H1 (cell line): ENCODE measurements at regions not wholly inside any gene's neighbourhood (a gene's known extent, or its start where the extent isn't known, plus 50 kb on each side); places are given as distances from the start of the nearest gene placed in this dataset.

ENCODE experiments used
- CTCF ChIA-PET: fragments of 300-600 bp; sonication (Branson Sonifier 250); formaldehyde crosslinking; loops from one replicate; lab custom pipeline; 2021; ENCODE audit not compliant: partially characterized antibody; lab: Charles Lee
- POLR2A ChIA-PET: fragments of 300-600 bp; sonication (Branson Sonifier 250); formaldehyde crosslinking; loops from one replicate; lab custom pipeline; 2021; ENCODE audit warnings: inconsistent platforms; ENCODE audit not compliant: partially characterized antibody; lab: Charles Lee
- DNase-seq, 2 experiments: peaks; one replicate each; pipeline versions ENCODE4 v3.0.0 to v3.0.0-alpha.2; 2010 to 2022; ENCODE audit warnings: low spot score in 2 of 2, low read depth in 1 of 2, mixed read lengths in 1 of 2
- FAIRE-seq: peaks from 2 replicates; lab custom pipeline; 2011; peaks lifted over from hg19 to GRCh38; lab: Jason Lieb, UNC
- H2AFZ ChIP-seq: 2 replicates; pipeline ENCODE4 v1.8.1; 2012; ENCODE audit warnings: low read length, inconsistent platforms
- H2AK5ac ChIP-seq: 2 replicates; pipeline ENCODE4 v1.6.1; 2013; ENCODE audit warnings: low read depth, low read length
- H2BK120ac ChIP-seq: replicated peaks from 2 replicates; pipeline ENCODE3; 2013; ENCODE audit warnings: low read depth, low read length, inconsistent platforms
- H2BK12ac ChIP-seq: 2 replicates; pipeline ENCODE4 v1.6.1; 2013; ENCODE audit warnings: low read depth, low read length
- H2BK15ac ChIP-seq: 2 replicates; pipeline ENCODE4 v1.6.1; 2013; ENCODE audit warnings: low read length
- H2BK20ac ChIP-seq: 2 replicates; pipeline ENCODE4 v1.6.1; 2013; ENCODE audit warnings: low read length
- H2BK5ac ChIP-seq: 2 replicates; pipeline ENCODE4 v1.6.1; 2013; ENCODE audit warnings: low read depth, low read length
- H3K14ac ChIP-seq: 2 replicates; pipeline ENCODE4 v1.6.1; 2013; ENCODE audit warnings: inconsistent platforms; ENCODE audit not compliant: insufficient read length
- H3K18ac ChIP-seq: 2 replicates; pipeline ENCODE4 v1.6.1; 2013; ENCODE audit warnings: low read length; ENCODE audit errors: extremely low read depth
- H3K23ac ChIP-seq: 2 replicates; pipeline ENCODE4 v1.6.1; 2013; ENCODE audit warnings: inconsistent platforms; ENCODE audit not compliant: insufficient read length
- H3K23me2 ChIP-seq: 2 replicates; pipeline ENCODE4 v1.6.1; 2013; ENCODE audit warnings: low read depth, low read length
- H3K27ac ChIP-seq: 2 replicates; pipeline ENCODE4 v1.6.1; 2011; ENCODE audit warnings: low read depth, low read length, inconsistent platforms
- H3K27me3 ChIP-seq, 4 experiments: replicated peaks in 1 of 4; 1 replicate in 1 of 4; 2 replicates in 3 of 4; pipeline versions ENCODE4 v1.6.1 to v1.8.1; 2011 to 2013; ENCODE audit warnings: low read length in 3 of 4, mild to moderate bottlenecking in 3 of 4, inconsistent platforms in 2 of 4, mixed read lengths in 2 of 4, moderate library complexity in 1 of 4; ENCODE audit not compliant: control insufficient read depth in 3 of 4, insufficient read depth in 3 of 4; ENCODE audit errors: extremely low read depth in 1 of 4
- H3K36me3 ChIP-seq, 4 experiments: 2 replicates each; pipeline versions ENCODE4 v1.6.1 to v1.8.1; 2011 to 2013; ENCODE audit warnings: mild to moderate bottlenecking in 4 of 4, low read length in 3 of 4, moderate library complexity in 2 of 4, control low read depth in 1 of 4, inconsistent platforms in 1 of 4; ENCODE audit not compliant: insufficient read depth in 4 of 4, control insufficient read depth in 2 of 4
- H3K4ac ChIP-seq: replicated peaks from 2 replicates; pipeline ENCODE3; 2013; ENCODE audit warnings: low read length, low read depth, mixed read lengths, inconsistent platforms; ENCODE audit not compliant: insufficient read length
- H3K4me1 ChIP-seq, 4 experiments: replicated peaks in 1 of 4; 1 replicate in 1 of 4; 2 replicates in 3 of 4; pipeline versions ENCODE4 v1.6.1 to v1.8.1; 2011 to 2013; ENCODE audit warnings: low read length in 3 of 4, inconsistent platforms in 2 of 4, mixed read lengths in 1 of 4; ENCODE audit not compliant: insufficient read depth in 4 of 4, control insufficient read depth in 3 of 4
- H3K4me2 ChIP-seq, 2 experiments: 2 replicates each; pipeline versions ENCODE4 v1.6.1 to v1.8.1; 2011 to 2013; ENCODE audit warnings: low read depth in 2 of 2, low read length in 2 of 2, control low read depth in 1 of 2, inconsistent platforms in 1 of 2, mild to moderate bottlenecking in 1 of 2; ENCODE audit not compliant: insufficient read depth in 1 of 2
- H3K4me3 ChIP-seq, 4 experiments: fragments of 200-600, 300-600 bp in 1 of 4; sonication (generic), shearing (Covaris generic), sonication (Bioruptor Twin) in 1 of 4; 2 replicates each; pipeline versions ENCODE4 v1.5.1 to v1.8.1; 2011 to 2016; ENCODE audit warnings: low read length in 4 of 4, low read depth in 3 of 4, control low read depth in 2 of 4, inconsistent platforms in 2 of 4, mild to moderate bottlenecking in 2 of 4, mixed read lengths in 1 of 4, moderate library complexity in 1 of 4; ENCODE audit not compliant: insufficient read depth in 2 of 4; ENCODE audit errors: extremely low read depth in 1 of 4
- H3K56ac ChIP-seq: replicated peaks from 2 replicates; pipeline ENCODE3; 2013; ENCODE audit warnings: low read depth, mild to moderate bottlenecking, mixed read lengths, low read length, inconsistent platforms; ENCODE audit not compliant: insufficient read length
- H3K79me1 ChIP-seq: 2 replicates; pipeline ENCODE4 v1.6.1; 2013; ENCODE audit warnings: low read depth, low read length, control low read depth
- H3K79me2 ChIP-seq, 2 experiments: 2 replicates each; pipeline versions ENCODE4 v1.6.1 to v1.8.1; 2012 to 2013; ENCODE audit warnings: low read length in 2 of 2, mild to moderate bottlenecking in 2 of 2, inconsistent platforms in 1 of 2; ENCODE audit not compliant: insufficient read depth in 2 of 2, control insufficient read depth in 1 of 2
- H3K9ac ChIP-seq, 4 experiments: replicated peaks in 1 of 4; 1 replicate in 1 of 4; 2 replicates in 3 of 4; pipeline versions ENCODE4 v1.6.1 to v1.8.1; 2011 to 2013; ENCODE audit warnings: low read depth in 3 of 4, low read length in 3 of 4, control low read depth in 2 of 4, mild to moderate bottlenecking in 2 of 4, moderate library complexity in 2 of 4, inconsistent platforms in 1 of 4; ENCODE audit errors: extremely low read depth in 1 of 4
- H3K9me3 ChIP-seq, 2 experiments: 2 replicates each; pipeline versions ENCODE4 v1.6.1 to v1.8.1; 2012 to 2013; ENCODE audit warnings: mild to moderate bottlenecking in 2 of 2, moderate library complexity in 2 of 2, control low read depth in 1 of 2, inconsistent platforms in 1 of 2, low read depth in 1 of 2, low read length in 1 of 2, mixed read lengths in 1 of 2; ENCODE audit not compliant: insufficient read depth in 2 of 2
- H4K20me1 ChIP-seq, 2 experiments: replicated peaks in 1 of 2; 2 replicates each; pipeline versions ENCODE3 to v1.8.1; 2011 to 2013; ENCODE audit warnings: inconsistent platforms in 2 of 2, low read length in 2 of 2, mild to moderate bottlenecking in 1 of 2; ENCODE audit not compliant: insufficient read depth in 2 of 2, control insufficient read depth in 1 of 2
- H4K5ac ChIP-seq: 2 replicates; pipeline ENCODE4 v1.6.1; 2013; ENCODE audit warnings: low read length, low read depth, mixed read lengths, inconsistent platforms; ENCODE audit not compliant: insufficient read length
- H4K8ac ChIP-seq: 2 replicates; pipeline ENCODE4 v1.8.0; 2013; ENCODE audit warnings: mild to moderate bottlenecking, moderate library complexity, low read length, inconsistent platforms; ENCODE audit not compliant: insufficient read depth; ENCODE audit errors: extremely low read depth
- H4K91ac ChIP-seq: replicated peaks from 2 replicates; pipeline ENCODE3; 2013; ENCODE audit warnings: low read length, mixed read lengths, inconsistent platforms; ENCODE audit not compliant: insufficient read length
- GABPA ChIP-seq: IDR thresholded peaks from 2 replicates; pipeline ENCODE4 v1.6.1; 2011; ENCODE audit warnings: mild to moderate bottlenecking, low read length, moderate library complexity, borderline replicate concordance; ENCODE audit not compliant: insufficient read depth
- KDM5A ChIP-seq: fragments of 200-600 bp; IDR thresholded peaks from 2 replicates; pipeline ENCODE4 v1.7.1; 2012; ENCODE audit warnings: mild to moderate bottlenecking, low read length, inconsistent platforms, mixed read lengths
- MAFK ChIP-seq: IDR thresholded peaks from 2 replicates; pipeline ENCODE4 v1.6.1; 2012; ENCODE audit warnings: low read depth, mild to moderate bottlenecking, improper control_type of control experiment, low read length
- SP1 ChIP-seq: IDR thresholded peaks from 2 replicates; pipeline ENCODE4 v1.6.1; 2011; ENCODE audit warnings: low read depth, low read length
- TAF1 ChIP-seq: IDR thresholded peaks from 2 replicates; pipeline ENCODE4 v1.6.1; 2011; ENCODE audit warnings: mild to moderate bottlenecking, low read depth, low read length
- YY1 ChIP-seq: IDR thresholded peaks from 2 replicates; pipeline ENCODE4 v1.6.1; 2011; ENCODE audit warnings: low read depth, mild to moderate bottlenecking, low read length
- WGBS, 2 experiments: shearing (Covaris generic) in 1 of 2; methylation state at CpG; one replicate each; pipeline versions ENCODE4 v1.1.6 to v1.1.7; 2013 to 2015; ENCODE audit warnings: low lambda C conversion rate in 2 of 2, mixed read lengths in 2 of 2, inconsistent platforms in 1 of 2, low coverage in 1 of 2, missing lambda C conversion rate in 1 of 2; ENCODE audit not compliant: insufficient replicate concordance in 2 of 2, insufficient coverage in 1 of 2, insufficient read length in 1 of 2; ENCODE audit errors: extremely low coverage in 1 of 2, missing lambda C conversion rate in 1 of 2; 5-methylcytosine and 5-hydroxymethylcytosine counted together

DNA sequence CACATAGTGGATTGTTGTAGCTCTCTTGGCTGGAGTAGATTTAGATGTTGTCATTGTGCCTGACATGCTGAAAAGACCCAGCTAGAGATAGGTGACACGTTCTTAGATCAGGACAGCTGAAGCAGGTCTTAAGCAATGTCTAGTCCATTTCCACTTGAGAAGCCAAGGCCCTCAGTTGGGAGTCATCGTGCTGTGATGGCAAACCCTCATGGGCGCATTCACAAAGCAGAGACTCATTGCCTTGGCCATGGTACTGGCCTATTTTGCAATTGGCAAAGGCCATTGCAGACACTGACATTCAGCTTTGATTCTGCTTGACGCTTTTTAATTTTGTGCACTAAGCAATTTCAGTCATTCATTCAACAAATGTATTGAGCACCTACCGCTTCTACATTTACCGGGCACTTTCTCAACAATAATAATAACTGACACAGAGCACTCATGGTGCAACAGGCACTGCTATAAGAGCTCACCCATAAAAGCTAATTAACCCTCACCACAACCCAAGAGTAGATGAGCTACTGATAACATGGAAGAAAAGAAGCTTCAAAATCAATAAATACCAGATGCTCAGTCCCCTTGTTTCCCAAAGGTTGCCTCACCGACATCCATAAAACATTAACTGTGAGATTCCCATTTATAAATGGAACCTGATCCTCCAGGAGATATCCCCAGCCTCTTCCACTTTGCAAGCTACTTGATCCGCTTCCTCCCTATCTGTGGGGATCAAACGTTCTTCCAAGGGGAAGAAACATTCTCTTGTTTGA, 200.1 kb downstream of the TLE3 start:
- H4K91ac ChIP-seq: no peak overlapping the region
- H2BK20ac ChIP-seq: no peak overlapping the region
- no peak overlapping the region for H2BK12ac ChIP-seq
- H3K4me3 ChIP-seq: no peak overlapping the region
- POLR2A ChIA-PET: no interaction called here
- no peak overlapping the region for H2AFZ ChIP-seq
- 92% methylated on average over 9 of the region's 9 CpGs; no CpG with 5 or more reads in 1 of the 2 experiments for WGBS, 2 experiments
- no peaks in the 10 kb centered on the region for H3K79me1 ChIP-seq
- H3K9me3 ChIP-seq: no peaks in the 10 kb centered on the region
- H2BK120ac ChIP-seq: no peak overlapping the region
- FAIRE-seq (no peak), DNase-seq (no peak)
- no peak overlapping the region for H3K9ac ChIP-seq
- no peak overlapping the region for H2BK5ac ChIP-seq
- no peak overlapping the region for H4K8ac ChIP-seq
- H3K27ac ChIP-seq: no peak overlapping the region
- no peak overlapping the region for H2BK15ac ChIP-seq
- H4K5ac ChIP-seq: no peak overlapping the region
- no peak overlapping the region for H3K56ac ChIP-seq
- H3K4ac ChIP-seq: no peak overlapping the region
- no peak overlapping the region for H3K23ac ChIP-seq
- H3K14ac ChIP-seq: no peak overlapping the region
- H3K36me3 ChIP-seq: no peaks in the 10 kb centered on the region
- H3K4me1 ChIP-seq: no peaks in the 10 kb centered on the region
- no peaks in the 10 kb centered on the region for H4K20me1 ChIP-seq
- H2AK5ac ChIP-seq: no peak overlapping the region
- H3K23me2 ChIP-seq: no peaks in the 10 kb centered on the region
- no peaks in the 10 kb centered on the region for H3K27me3 ChIP-seq
- H3K18ac ChIP-seq: no peak overlapping the region
- H3K4me2 ChIP-seq: no peak overlapping the region
- no peaks in the 10 kb centered on the region for H3K79me2 ChIP-seq
- CTCF ChIA-PET: interaction anchor here (0.7 to 1.6 kb wide), 7 partner anchors 12 to 347 kb away, joined by 3 to 5 read pairs (median 3); no protein-coding TSS in a partner anchor
- TF ChIP-seq GABPA (no peak), TAF1 (no peak), YY1 (no peak), SP1 (no peak), KDM5A (no peak), MAFK (no peak)
